Hematopoietic multipotent progenitor cell treated with erythropoietin and hydrocortisone succinate and interleukin-3 and kit ligand, for 17 days (in vitro differentiated cells): ENCODE measurements at regions not wholly inside any gene's neighbourhood (a gene's known extent, or its start where the extent isn't known, plus 50 kb on each side); places are given as distances from the start of the nearest gene placed in this dataset.
A peak's percentile ranks its signal among the peaks of the same experiment; 100 is the strongest.

Experiments
- DNase-seq: peaks from one replicate; pipeline ENCODE4 v3.0.0-alpha.2; 2015; ENCODE audit warnings: low spot score

DNA sequence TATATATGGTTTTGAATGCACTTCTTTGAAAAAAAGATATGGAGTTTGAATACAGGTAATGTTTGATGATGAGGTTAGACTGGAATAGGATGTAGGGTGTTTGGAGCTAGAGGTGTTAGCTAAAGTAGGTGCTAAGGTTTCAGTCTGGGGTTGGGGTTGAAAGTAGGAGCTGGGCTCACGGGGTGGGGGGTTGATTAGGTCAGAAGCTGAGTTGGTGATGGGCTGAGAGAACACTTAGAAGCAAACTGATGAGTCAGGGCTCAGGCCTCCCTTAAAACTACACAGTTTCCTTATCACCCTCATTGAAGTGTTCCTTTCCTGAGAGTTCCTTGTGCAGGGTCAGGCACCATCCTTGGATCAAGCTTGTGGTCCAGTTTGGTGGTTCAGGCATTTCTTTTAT, 308.8 kb upstream of the ADAMTS16 start:
- DNase-seq = no peak

DNA sequence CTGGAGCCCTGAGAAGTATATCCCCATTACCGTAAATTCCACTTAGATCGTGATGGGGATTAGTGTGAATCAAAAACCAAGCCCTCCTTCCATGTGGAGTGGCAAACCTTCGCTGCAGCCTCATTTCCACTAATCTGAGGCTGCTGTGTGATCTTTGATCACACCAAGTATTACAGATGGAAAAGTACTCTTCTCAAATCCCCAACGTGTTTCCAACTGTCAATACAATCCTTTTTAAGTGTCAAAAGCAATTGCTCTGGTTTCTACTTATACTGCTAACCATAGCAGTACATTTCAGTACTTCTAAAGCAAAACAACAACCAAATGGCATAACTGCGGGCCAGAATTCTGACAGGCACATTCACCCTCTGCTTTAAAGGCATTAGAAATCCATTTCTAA, 307.7 kb upstream of the ADAMTS16 start:
- DNase-seq = no peak

DNA sequence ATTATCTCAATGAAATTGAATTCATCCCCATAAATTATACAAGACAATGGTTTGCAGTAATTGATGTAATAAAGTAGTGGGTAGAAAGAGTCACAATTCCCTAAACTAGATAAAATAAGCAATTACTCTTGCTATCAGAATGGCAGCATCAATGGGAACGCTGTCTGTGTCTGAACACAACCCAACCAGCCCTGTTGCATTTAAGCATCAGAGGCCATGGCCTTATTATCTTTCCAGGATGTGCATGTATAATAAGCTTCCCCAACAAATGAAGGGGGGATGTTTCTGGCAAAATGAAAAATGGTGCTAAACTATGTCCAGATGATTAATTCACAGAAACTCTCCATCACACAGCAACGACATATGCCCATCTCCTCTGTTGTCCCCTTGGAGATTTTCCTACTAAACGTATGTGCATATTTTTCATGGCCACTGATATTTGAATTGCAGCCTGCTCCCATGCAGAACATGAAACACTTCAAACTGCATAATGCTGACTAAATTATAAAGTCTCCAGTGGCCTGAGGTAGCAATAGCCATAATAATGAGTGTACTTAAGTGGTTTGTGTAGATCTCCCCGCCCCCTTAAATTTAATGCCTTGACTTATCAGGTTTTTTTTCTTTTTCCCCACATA, 306.9 kb upstream of the ADAMTS16 start:
- no peak for DNase-seq

DNA sequence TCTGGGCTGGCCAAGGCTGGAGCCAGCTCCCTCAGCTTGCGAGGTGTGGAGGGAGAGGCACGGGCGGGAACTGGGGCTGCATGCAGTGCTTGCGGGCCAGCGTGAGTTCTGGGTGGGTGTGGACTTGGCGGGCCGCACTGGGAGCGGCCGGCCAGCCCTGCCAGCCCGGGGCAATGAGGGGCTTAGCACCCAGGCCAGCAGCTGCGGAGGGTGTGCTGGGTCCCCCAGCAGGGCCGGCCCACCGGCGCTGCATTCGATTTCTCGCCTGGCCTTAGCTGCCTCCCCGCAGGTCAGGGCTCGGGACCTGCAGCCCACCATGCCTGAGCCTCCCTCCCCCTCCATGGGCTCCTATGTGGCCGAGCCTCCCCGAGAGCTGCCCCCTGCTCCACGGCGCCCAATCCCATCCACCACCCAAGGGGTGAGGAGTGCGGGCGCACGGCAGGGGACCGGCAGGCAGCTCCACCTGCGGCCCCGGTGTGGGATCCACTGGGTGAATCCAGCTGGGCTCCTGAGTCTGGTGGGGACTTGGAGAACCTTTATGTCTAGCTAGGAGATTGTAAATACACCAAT, 302.6 kb upstream of the ADAMTS16 start:
- no peak for DNase-seq

DNA sequence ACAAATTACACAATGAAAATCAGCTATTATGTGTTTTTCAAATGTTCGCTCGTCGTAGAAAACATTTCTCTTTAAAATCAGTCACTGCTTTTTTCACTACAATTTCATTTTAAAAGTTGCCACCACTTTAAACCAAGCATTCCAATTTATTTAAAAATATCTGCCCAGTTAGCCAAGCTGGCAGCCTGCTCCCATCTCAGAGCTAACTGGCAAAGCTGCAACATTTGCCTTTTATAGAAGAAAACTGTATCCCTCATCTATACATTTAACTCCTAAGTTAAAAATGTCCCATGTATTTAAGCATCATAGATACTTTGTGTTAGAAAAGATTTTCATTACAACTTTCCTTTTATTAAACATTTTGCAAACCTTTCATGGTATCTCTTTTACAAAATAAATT, 294.9 kb upstream of the ADAMTS16 start:
- no peak for DNase-seq

DNA sequence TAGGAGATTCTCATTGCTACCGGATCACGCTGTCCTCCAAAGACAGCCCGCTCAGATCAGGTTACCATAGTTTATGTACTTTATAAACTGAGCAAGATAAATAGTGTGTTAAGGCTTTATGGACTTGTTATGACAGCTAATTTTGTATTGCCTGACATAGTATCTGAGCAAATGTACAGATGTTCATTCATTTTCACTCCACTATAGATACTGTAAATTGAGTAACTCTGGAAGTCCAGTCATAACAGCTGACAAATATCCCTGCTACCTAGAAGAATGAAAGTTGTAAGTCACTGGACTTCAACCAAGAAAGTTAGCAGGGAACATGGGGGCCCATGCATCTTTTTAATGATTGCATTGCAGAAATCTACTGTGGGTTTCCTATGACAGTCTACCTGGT, 292.4 kb upstream of the ADAMTS16 start:
- DNase-seq = no peak

DNA sequence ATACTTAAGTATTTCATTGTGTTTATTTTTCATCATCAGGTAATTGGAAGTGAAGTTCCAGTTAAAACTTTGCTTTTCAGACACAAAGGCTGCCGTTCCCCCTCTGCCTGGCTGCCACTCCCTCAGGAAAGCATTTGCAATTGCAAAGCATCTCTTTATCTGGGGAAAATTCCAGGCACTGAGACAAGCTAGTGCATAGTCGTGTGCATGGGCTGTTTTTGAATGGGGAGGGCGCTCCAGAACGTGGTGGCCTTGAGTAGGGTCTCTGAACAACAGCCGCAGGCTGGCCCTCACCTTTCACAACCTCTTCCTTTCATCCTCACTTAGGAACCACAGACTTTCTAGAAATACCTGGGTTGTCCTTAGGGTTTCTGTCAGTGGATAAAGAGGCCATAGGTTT, 285.1 kb upstream of the ADAMTS16 start:
- no peak for DNase-seq

DNA sequence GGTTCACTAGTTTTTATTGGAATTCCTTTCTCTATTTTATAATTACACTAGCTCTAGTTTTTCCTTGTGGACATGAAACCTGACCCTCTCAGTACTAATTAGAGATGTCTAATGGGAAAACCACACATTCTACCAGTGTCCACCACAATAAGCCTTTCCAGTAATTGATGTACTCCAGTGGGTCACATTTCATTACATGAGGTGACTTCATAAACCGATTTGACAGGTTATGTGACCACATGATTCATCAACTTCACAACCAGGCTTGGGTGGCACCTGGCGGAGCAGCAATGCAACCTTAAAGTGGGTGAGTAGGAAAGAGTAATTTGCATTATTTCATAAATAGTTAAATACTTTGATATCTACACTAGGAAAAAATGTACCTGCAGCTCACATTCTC, 284.2 kb upstream of the ADAMTS16 start:
- DNase-seq = no peak

DNA sequence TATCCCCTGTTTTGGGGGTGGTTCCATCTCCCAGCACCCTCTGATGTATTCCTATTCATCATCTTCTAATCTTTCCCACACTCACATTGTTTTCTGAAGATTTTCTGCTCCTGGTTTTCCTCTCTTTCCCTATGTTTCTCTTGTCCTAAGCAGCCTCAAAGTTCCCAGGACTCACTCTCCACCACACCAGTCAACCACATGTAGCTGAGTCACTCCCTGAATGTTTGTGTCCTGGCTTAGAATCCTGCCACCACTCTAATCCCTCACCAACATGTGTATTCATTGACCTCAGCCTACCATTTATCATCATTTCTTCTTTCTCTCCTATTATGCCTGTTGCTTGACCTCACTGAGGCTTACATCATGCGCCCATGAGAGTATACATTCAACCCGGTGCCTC, 282.4 kb upstream of the ADAMTS16 start:
- no peak for DNase-seq

DNA sequence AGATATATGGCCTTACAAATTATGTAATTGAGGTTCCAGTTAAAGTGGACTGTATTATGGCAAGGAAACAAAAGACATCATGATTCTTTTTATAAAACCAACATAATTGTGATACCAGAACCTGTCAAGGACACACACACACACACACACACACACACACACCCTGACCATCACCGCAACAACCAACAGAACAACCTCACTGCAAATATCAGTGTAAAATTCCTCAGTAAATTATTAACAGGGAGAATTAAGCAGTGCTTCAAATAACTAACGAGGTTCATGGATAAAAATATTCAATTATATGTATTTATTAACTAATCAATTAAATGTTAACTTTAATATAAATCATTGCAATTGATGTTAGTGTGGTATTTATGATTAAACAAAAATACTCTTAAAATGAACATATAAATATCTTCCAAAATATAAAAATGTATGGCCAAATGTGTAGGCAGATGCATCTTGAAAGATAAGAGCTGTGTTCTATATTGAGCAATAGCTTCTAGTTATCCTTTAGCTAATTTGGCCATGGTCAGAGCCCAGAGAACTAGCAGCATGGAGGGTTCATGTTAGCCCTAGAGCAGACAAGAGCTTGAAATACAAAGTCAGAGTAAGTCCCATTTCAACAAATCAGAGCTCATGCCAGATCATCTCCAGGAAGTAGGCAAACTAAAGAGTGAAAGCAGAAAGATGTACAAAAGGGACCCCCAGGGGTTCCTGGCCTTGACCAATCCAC, 280.5 kb upstream of the ADAMTS16 start:
- no peak for DNase-seq

DNA sequence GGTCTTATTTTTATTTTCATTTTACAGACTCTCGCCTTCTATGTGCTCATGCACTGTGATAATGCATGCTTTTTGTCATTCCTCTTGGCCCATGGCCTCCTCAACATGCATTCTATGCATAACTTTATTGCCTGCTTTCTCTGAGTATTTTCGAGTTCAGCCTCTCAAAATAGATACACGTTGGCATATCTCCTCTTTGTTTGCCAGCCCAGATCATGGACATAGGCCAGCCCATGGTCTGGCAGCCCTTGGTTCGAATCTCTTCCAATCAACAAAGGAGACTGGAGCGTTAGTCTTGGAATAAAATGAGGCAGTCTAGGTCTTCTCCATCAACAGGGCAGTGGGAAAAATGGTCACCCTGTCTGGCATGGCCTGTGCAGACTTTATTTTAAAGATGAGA, 279.5 kb upstream of the ADAMTS16 start:
- no peak for DNase-seq

DNA sequence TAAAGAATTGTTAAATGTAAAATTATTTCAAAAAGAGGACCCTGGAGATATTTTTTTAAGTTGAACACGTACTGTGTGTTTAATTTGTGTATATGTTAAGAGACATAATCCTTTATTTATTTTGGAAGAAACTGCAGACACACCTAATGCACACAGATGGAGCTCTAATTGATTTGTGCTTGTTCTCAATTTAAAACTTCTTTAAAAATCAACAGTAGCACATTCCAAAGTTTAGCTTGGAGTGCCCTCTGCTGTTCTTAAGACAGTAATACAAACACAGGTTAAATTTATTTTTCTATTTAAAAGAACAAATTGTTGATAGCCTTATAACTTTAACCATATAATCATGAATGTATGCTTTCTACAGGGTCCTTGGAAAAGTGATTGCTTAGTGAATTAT, 277.6 kb upstream of the ADAMTS16 start:
- DNase-seq = no peak

DNA sequence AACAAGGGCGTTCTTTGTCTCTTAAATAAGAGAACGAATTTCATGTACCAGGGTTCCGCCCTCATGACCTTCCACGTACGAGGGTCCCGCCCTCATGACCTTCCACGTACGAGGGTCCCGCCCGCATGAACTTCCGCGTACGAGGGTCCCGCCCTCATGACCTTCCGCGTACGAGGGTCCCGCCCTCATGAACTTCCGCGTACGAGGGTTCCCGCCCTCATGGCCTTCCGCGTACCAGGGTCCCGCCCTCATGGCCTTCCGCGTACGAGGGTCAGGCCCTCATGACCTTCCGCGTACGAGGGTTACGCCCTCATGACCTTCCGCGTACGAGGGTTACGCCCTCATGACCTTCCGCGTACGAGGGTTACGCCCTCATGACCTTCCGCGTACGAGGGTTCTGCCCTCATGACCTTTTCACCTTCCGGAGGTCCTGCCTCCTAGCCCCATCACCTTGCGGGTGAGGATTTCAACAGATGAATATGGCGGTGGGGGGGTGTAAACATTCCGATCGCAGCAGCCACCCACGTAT, 273.9 kb upstream of the ADAMTS16 start:
- no peak for DNase-seq

DNA sequence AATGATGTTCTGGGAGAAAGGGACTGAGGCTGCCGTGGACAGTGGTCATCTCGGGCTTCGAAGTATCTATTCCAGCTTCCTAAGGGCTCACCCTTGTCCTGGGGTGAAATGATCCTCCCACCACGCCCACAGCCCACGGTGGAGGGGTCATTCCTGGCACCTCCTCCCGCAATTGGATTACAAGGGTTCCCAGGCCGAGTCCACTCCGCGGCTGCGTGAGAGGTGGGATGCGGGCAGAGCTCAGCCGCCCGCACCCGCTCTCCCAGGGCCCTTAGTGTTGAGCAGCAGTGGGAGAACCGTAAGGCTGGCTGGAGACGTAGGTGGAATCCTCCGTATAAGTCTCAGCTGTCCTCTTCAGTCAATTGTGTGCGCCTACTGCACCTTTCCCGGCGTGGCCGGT, 273.3 kb upstream of the ADAMTS16 start:
- DNase-seq = no peak

DNA sequence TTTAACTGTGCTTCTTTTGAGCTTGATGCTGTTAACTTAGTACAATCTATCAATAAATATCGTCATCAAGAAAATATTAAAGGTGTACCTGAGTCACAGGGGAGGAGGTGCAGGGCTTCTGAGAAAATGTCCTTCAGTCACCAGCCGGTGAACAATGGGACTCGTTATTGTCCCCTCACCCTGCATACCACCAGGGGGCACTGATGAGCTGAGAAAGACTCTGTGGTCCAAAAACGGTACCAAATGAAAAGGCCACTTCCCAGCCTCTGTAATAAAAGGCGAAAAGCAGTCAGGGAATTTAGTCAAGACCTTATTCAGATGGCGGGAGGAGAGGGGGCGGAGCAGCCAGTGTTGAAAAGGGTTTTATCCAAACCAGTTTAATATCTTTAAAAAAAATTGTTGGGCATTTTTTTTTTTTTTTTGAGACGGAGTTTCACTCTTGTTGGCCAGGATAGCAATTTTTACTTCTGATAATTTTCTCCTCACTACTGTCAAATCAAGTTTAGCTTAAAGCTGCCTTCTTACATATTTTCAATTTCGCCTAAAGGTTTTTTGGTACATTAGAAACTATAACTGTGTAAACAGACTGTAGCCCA, 271.9 kb upstream of the ADAMTS16 start:
- DNase-seq = peak; percentile 21

DNA sequence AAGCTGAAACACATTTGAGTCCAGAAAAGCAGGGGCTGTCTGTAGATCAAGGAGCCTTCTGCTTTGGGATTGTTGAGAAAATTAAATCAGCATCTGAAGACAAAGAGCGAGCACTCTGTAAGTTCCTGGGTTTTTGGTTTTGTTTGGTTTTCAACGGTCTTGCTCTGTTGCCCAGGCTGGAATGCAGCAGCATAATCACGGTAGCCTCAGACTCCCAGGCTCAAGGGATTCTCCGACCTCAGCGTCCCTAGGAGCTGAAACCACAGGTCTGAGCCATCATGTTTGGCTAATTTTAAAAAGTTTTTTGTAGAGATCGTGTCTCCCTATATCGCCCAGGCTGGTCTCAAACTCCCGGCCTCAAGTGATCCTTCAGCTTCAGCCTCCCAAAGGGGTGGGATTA, 266.5 kb upstream of the ADAMTS16 start:
- DNase-seq = no peak

DNA sequence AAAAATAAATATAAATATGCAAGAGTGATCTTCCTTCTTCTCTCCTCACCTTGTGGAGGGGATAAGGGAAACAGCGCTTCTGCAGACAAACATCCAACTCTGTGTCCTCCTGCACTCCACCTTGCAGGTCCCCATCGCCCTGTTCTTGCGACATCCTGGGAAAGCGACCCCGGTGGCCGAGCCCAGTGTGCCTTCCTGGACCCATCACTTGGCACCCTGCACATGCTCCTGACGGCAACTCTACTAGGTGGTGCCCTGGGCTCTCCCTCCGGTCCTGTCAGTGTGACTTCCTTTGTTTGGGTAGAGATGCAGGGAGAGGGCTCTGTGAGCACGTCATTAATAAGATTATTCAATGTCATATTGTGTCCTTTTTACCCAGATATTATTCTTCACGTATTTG, 266.0 kb upstream of the ADAMTS16 start:
- DNase-seq = no peak

DNA sequence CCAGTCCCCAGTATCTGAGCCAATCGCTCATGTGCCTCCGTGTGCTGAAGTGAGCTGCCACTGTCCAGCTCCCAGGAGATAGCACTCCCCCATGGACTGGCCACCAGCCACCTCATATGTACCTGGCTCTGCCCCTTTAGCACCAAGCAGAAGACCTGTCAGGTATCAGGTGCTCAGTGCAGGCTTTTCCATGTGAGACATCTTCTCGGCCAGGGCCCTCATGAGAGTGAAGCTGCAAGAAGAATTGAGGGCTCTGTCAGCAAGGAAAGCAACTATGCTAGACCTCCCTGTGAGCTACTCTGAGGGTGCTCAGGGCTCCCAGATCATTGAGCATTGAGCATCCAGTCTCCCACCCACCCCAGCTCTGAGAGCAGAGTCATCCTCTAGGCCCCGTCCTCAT, 264.2 kb upstream of the ADAMTS16 start:
- no peak for DNase-seq

DNA sequence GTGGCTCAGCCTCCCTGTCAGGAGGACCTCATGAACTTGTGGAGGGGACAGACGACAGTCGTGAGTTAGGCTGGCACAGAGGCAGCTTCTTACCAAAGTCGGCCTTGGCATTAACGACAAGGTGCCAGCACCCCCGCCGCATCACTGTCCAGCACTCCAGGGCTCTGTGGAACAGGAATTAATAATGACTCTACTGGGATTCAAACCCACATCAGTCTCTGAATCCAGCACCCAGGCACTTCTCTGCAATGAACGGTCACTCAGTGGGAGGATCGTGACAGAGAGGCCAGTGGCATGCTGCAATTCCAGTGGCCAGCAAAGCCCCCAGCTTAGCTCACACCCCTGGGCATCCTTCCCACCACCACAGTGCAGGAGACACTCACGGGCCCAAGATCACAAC, 263.3 kb upstream of the ADAMTS16 start:
- no peak for DNase-seq

DNA sequence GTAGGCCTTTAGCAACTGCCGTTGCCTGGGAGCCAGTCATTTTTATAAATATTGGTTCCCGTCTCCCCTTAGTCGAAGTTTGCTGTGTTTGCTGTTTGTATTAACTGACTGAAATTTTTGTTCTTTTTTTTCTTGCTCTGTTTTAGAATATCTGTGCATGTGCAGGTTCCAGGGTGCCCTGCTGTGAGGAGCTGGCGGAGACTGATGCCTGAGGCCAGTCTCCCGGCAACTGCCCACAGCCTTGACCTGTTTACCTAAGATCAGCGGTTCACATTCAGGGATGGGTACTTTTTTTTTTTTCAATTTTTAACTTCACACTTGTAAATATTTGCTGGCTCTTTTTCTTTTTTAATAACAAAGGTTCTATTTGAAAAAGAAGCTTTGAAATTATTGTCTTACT, 262.6 kb upstream of the ADAMTS16 start:
- no peak for DNase-seq

DNA sequence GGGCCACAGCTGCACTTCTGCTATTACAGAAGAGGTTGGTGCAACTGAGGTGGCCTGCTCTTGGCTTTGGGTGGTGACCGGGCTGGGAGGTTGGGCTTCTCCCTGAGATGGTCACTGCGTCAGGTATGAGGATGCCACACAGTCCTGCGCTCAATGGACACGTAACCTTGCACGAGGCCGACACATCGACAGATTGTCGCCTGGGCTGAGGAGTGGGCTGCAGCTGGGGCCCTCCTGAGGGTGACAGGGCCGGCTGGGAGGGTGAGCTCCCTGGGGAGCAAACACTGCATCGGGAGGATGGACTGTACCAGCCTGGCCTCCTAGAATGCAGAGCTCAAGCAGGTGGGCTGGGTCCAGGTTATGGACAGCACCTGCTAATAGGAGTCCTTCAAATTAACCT, 261.1 kb upstream of the ADAMTS16 start:
- no peak for DNase-seq

DNA sequence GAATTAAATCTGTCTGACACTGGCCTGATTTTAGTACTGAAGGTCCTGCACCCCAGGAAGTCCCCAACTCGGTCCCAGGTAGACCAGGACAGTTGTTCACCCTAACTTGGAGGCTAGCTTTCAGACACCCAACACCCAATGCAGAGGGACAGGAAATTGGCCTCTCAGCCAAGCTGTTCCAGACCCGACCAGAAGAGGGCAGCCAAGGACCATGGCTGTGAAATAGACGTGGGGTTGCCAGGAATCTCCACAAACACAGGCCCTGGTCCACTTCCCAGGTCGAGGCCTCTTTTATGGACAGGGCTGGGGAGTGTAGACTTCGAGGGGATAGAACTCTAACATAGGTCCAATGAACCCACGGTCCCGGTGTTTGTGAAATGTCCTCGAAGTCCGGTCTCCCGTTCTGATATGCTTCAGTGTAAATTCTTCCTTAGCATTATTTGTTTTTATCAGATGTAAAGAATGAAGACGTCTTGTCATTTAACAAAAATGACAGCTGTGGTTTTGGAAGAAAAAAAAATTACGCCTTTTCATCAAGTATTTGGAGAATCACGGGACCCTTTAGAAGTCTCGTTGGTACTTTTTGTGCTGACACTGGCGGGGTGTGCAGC, 260.3 kb upstream of the ADAMTS16 start:
- DNase-seq = peak; percentile 7

DNA sequence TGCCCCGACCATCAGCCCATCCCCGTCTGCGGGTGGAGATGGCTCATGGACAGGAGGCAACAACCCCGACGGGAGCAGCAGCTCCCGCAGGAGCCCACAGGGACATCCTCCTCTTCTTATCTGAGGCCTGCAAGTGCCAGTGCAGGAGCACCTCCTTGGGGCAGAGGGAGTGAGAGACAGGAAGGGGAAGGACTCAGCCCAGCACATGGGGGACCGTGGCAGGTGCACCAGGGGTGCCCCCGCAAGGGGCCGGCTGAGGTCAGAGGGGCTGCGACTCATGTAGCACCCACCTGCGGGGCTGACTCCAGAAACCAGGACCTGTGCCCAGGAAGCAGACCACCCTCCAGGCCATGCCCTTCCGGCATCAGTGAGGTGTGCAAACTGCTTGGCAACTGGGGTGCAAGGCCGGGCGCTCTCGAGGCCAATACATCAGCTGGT, 259.8 kb upstream of the ADAMTS16 start:
- no peak for DNase-seq
